DOHH2 (cell line): ENCODE measurements at regions not wholly inside any gene's neighbourhood (a gene's known extent, or its start where the extent isn't known, plus 50 kb on each side); places are given as distances from the start of the nearest gene placed in this dataset.

ENCODE experiments used
- H3F3A ChIP-seq: fragments of 200-600 bp; sonication (generic), shearing (Covaris generic); 2 replicates; pipeline ENCODE4 v1.6.0; 2016; ENCODE audit warnings: antibody characterized with exemption, mild to moderate bottlenecking; ENCODE audit not compliant: control insufficient read depth, insufficient read depth
- H3K27ac ChIP-seq: fragments of 200-600 bp; sonication (generic); 2 replicates; pipeline ENCODE4 v1.5.1; 2014; ENCODE audit warnings: low read depth, mild to moderate bottlenecking, low read length, moderate library complexity
- H3K27me3 ChIP-seq: fragments of 200-600 bp; sonication (generic); 2 replicates; pipeline ENCODE4 v1.6.1; 2014; ENCODE audit warnings: mild to moderate bottlenecking, low read length, mixed read lengths; ENCODE audit not compliant: control insufficient read depth
- H3K36me3 ChIP-seq: fragments of 200-600 bp; sonication (generic); 2 replicates; pipeline ENCODE4 v1.6.1; 2014; ENCODE audit warnings: mild to moderate bottlenecking, low read length, moderate library complexity, mixed read lengths; ENCODE audit not compliant: control insufficient read depth
- H3K4me1 ChIP-seq: fragments of 200-600 bp; sonication (generic); 2 replicates; pipeline ENCODE4 v1.6.1; 2014; ENCODE audit warnings: mild to moderate bottlenecking, low read length, mixed read lengths; ENCODE audit not compliant: control insufficient read depth
- H3K4me2 ChIP-seq: fragments of 200-600 bp; sonication (generic); 2 replicates; pipeline ENCODE4 v1.6.0; 2014; ENCODE audit warnings: mild to moderate bottlenecking, low read length, moderate library complexity
- H3K4me3 ChIP-seq: fragments of 200-600 bp; sonication (generic); 2 replicates; pipeline ENCODE4 v1.5.1; 2014; ENCODE audit warnings: mild to moderate bottlenecking, low read length, mixed read lengths
- H3K79me2 ChIP-seq: fragments of 200-600 bp; sonication (generic); 2 replicates; pipeline ENCODE4 v1.6.1; 2014; ENCODE audit warnings: mild to moderate bottlenecking, low read length, mixed read lengths; ENCODE audit not compliant: control insufficient read depth
- H3K9me2 ChIP-seq: fragments of 200-600 bp; sonication (generic); replicated peaks from 2 replicates; pipeline ENCODE4 v1.6.1; 2014; ENCODE audit warnings: mild to moderate bottlenecking, low read length, mixed read lengths; ENCODE audit not compliant: control insufficient read depth
- H3K9me3 ChIP-seq: fragments of 200-600 bp; sonication (generic); 2 replicates; pipeline ENCODE4 v1.6.1; 2014; ENCODE audit warnings: antibody characterized with exemption, low read length, mixed read lengths; ENCODE audit not compliant: control insufficient read depth, insufficient read depth
- H4K20me1 ChIP-seq: fragments of 200-600 bp; sonication (generic); 2 replicates; pipeline ENCODE4 v1.6.0; 2014; ENCODE audit warnings: low read depth, mild to moderate bottlenecking, antibody characterized with exemption, low read length, moderate library complexity; ENCODE audit not compliant: control insufficient read depth, insufficient read depth
- CTCF ChIP-seq: fragments of 200-600 bp; sonication (generic); IDR thresholded peaks from one replicate; pipeline ENCODE4 v1.5.1; 2014; ENCODE audit warnings: antibody characterized with exemption, mild to moderate bottlenecking, low read depth, low read length; ENCODE audit not compliant: poor library complexity, severe bottlenecking
- EZH2phosphoT487 ChIP-seq: fragments of 200-600 bp; sonication (generic); IDR thresholded peaks from 2 replicates; pipeline ENCODE4 v1.6.1; 2017; ENCODE audit warnings: borderline replicate concordance, mild to moderate bottlenecking, antibody characterized with exemption, low read length, moderate library complexity, mixed read lengths

GRCh38 chrY:7516268-7516667, 604.7 kb upstream of the AMELY start:
- H3K9me3 ChIP-seq: no peaks in the 10 kb centered on the region
- H3F3A ChIP-seq: no peaks in the 10 kb centered on the region
- TF ChIP-seq EZH2phosphoT487: no peak
- TF ChIP-seq CTCF: no peak
- no peaks in the 10 kb centered on the region for H3K79me2 ChIP-seq
- no peaks in the 10 kb centered on the region for H3K4me1 ChIP-seq
- H3K4me2 ChIP-seq: no peak overlapping the region
- no peak overlapping the region for H3K4me3 ChIP-seq
- no peaks in the 10 kb centered on the region for H3K9me2 ChIP-seq
- H3K27ac ChIP-seq: no peak overlapping the region
- no peaks in the 10 kb centered on the region for H3K27me3 ChIP-seq
- no peaks in the 10 kb centered on the region for H3K36me3 ChIP-seq
- H4K20me1 ChIP-seq: no peaks in the 10 kb centered on the region

DNA sequence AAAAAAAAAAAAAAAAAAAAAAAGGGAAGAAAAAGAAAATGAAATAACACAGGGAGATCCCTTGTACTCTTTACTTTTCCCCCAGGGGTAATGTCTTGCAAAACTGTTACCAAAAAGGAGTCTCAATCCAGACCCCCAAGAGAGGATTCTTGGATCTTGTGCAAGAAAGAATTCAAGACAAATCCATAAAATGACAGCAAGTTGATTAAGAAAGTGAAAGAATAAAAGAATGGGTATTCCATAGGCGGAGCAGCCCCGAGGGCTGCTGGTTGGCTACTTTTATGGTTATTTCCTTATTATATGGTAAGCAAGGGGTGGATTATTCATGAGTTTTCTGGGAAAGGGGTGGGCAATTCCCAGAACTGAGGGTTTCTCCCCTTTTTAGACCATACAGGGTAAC, 604.3 kb upstream of the AMELY start:
- Histone ChIP-seq H3K9me2 (no peaks in the 10 kb centered on the region), H3K27me3 (no peaks in the 10 kb centered on the region), H3F3A (no peaks in the 10 kb centered on the region), H3K4me3 (no peak overlapping the region), H3K4me2 (no peak overlapping the region), H3K36me3 (no peaks in the 10 kb centered on the region), H3K79me2 (no peaks in the 10 kb centered on the region), H3K27ac (no peak overlapping the region), H4K20me1 (no peaks in the 10 kb centered on the region), H3K4me1 (no peaks in the 10 kb centered on the region), H3K9me3 (no peaks in the 10 kb centered on the region)
- no peak for TF ChIP-seq CTCF
- TF ChIP-seq EZH2phosphoT487: no peak

DNA sequence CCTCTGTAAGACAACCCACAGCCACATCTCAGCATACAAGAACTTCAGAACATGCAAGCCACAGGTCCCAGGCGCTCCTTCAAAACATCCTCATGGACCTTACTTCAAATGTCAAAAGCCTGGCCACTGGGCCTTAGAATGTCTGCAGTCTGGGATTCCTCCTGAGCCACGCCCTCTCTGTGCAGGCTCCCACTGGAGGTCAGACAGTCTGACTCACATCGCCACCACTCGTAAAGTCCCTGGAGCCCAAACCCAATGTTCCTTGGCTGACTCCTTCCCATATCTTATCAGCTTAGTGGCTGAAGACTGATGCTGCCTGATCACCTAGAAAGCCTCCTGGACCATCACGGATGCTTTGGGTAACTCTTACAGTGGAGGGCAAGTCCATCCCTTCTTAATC, 591.3 kb upstream of the AMELY start:
- Histone ChIP-seq H3K27ac (no peak overlapping the region), H3K4me3 (no peak overlapping the region)

GRCh38 chrY:7501236-7501635, 589.7 kb upstream of the AMELY start:
- Histone ChIP-seq H3K27me3 (no peaks in the 10 kb centered on the region), H3K9me2 (no peaks in the 10 kb centered on the region), H3K36me3 (no peaks in the 10 kb centered on the region), H3K27ac (no peak overlapping the region), H3K4me2 (no peak overlapping the region), H3K4me3 (no peak overlapping the region), H3K79me2 (no peaks in the 10 kb centered on the region), H3K9me3 (no peaks in the 10 kb centered on the region), H3F3A (no peaks in the 10 kb centered on the region), H3K4me1 (no peaks in the 10 kb centered on the region), H4K20me1 (no peaks in the 10 kb centered on the region)
- TF ChIP-seq EZH2phosphoT487 (no peak), CTCF (no peak)

More for the DNA sequence above, 591.3 kb upstream of the AMELY start:
- Histone ChIP-seq H3K27me3 (no peaks in the 10 kb centered on the region), H3K79me2 (no peaks in the 10 kb centered on the region), H3F3A (no peaks in the 10 kb centered on the region), H3K4me1 (no peaks in the 10 kb centered on the region), H3K4me2 (no peak overlapping the region), H3K9me2 (no peaks in the 10 kb centered on the region), H4K20me1 (no peaks in the 10 kb centered on the region), H3K9me3 (no peaks in the 10 kb centered on the region), H3K36me3 (no peaks in the 10 kb centered on the region)
- no peak for TF ChIP-seq EZH2phosphoT487
